ENCODE measurements at regions not wholly inside any gene's neighbourhood (a gene's known extent, or its start where the extent isn't known, plus 50 kb on each side); places are given as distances from the start of the nearest gene placed in this dataset.
A peak's percentile ranks its signal among the peaks of the same experiment; 100 is the strongest.
"Not testable (repeated sequence)": the region's sequence is repeated elsewhere in the genome, so short reads cannot be mapped to it uniquely, and the experiment has no call there.

DNA sequence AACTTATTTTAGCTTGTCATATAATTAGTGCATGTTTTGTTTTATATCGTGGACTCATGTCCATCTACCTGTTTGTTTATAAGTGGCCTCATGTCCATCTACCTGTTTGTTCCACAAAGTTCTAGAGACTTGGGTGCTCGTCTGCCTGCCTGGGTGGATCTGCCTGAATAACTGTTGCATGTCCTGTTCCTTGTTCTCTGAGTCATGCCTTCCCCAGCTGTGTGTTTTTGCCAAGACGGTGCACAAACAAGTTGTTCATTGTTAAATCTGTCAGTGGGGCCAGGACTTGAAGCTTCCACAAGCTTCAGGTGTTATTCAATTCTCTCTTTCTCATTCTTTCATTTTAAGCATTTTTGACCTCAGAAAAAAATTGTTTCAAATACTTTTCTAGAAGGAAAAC, 358.0 kb upstream of the CITED2 start:
- DNase-seq (ENCODE audit: low read depth) = peak; percentile 33
- TF ChIP-seq, protein P1, sequence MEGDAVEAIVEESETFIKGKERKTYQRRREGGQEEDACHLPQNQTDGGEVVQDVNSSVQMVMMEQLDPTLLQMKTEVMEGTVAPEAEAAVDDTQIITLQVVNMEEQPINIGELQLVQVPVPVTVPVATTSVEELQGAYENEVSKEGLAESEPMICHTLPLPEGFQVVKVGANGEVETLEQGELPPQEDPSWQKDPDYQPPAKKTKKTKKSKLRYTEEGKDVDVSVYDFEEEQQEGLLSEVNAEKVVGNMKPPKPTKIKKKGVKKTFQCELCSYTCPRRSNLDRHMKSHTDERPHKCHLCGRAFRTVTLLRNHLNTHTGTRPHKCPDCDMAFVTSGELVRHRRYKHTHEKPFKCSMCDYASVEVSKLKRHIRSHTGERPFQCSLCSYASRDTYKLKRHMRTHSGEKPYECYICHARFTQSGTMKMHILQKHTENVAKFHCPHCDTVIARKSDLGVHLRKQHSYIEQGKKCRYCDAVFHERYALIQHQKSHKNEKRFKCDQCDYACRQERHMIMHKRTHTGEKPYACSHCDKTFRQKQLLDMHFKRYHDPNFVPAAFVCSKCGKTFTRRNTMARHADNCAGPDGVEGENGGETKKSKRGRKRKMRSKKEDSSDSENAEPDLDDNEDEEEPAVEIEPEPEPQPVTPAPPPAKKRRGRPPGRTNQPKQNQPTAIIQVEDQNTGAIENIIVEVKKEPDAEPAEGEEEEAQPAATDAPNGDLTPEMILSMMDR (IDR thresholded peaks at IDR 0.05; ENCODE audit: low read depth, low read length, missing control alignments) = no peak
- in situ Hi-C loops (cut with HindIII; ENCODE audit: low sequenced_read_pairs) = no loop called here
- H3K4me3 ChIP-seq (ENCODE audit: low read depth, low read length) = no peak overlapping the region

DNA sequence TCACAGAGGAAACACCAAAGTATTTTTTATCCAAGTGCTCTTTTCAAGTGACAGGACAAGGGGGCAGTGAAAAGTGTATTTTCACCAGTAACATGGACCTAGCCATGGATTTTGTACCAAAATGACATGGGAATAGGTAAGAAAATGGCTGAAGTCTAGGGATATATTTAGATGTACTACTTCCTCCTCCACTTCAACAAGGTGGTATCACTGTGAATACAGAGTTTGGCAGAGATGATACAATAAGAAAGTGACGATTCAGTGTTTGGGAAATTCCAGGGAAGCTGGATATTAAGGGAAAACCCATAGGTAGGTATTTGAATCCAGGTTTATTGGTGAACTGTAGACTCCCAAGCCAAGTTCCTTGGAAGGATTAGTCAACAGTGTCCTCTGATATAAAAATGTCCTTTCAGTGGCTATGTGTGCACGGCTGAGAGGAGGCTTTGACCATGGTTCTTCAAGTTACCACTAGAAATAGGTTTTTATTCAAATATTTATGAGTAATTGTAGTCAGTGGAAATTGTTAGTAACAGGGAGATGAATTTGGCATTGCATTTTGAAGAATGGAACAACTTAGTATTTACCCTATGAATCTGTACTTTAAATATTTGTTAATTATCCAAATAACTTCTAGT, 356.0 kb upstream of the CITED2 start:
- in situ Hi-C loops (cut with HindIII; ENCODE audit: low sequenced_read_pairs) = no loop called here

DNA sequence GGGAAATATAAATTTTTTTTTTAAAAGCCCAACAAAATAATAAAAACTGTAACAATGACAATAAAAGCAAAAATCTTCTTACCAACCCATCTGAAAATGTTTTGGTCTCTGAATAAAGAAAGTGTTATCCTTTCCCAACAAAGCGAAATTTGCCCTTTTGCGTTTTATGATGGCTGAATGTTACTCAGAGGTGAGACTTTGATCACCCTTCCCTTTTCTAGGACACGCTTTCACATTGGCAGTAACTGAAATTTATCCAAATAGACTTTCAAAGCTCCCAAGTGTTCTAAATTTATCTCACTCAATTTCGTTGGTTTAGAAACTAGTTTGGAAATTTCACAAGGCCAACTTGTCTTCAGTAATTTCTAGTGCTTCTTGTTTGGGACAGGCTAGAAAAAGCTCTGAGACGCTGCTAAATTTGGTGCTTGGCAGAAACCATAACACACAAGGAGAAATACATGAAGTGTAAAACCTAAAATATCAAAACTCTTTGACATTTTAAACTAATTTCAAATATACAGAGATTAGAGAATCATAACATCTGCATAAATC, 354.5 kb upstream of the CITED2 start:
- TF ChIP-seq, protein P1 (IDR thresholded peaks at IDR 0.05; ENCODE audit: low read depth, low read length, missing control alignments) = no peak
- H3K4me3 ChIP-seq (ENCODE audit: low read depth, low read length) = no peak overlapping the region
- DNase-seq (ENCODE audit: low read depth) = no peak
- in situ Hi-C loops (cut with HindIII; ENCODE audit: low sequenced_read_pairs) = no loop called here

More for the DNA sequence above, 356.0 kb upstream of the CITED2 start:
- DNase-seq (ENCODE audit: low read depth) = no peak
- TF ChIP-seq, protein P1 (IDR thresholded peaks at IDR 0.05; ENCODE audit: low read depth, low read length, missing control alignments) = no peak
- no peak overlapping the region for H3K4me3 ChIP-seq (ENCODE audit: low read depth, low read length)

DNA sequence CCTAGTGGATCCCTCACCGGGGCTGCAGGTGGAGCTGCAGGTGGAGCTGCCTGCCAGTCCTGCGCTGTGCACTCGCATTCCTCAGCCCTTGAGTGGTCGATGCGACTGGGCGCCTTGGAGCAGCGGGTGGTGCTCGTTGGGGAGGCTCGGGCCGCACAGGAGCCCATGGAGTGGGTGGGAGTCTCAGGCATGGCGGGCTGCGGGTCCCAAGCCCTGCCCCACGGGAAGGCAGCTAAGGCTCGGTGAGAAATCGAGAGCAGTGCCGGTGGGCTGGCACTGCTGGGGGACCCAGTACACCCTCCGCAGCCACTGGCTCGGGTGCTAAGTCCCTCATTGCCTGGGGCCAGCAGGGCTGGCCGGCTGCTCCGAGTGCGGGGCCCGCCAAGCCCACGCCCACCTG, 351.8 kb upstream of the CITED2 start:
- DNase-seq (ENCODE audit: low read depth); H3K4me3 ChIP-seq (ENCODE audit: low read depth, low read length); in situ Hi-C loops (cut with HindIII; ENCODE audit: low sequenced_read_pairs): not testable (repeated sequence)

DNA sequence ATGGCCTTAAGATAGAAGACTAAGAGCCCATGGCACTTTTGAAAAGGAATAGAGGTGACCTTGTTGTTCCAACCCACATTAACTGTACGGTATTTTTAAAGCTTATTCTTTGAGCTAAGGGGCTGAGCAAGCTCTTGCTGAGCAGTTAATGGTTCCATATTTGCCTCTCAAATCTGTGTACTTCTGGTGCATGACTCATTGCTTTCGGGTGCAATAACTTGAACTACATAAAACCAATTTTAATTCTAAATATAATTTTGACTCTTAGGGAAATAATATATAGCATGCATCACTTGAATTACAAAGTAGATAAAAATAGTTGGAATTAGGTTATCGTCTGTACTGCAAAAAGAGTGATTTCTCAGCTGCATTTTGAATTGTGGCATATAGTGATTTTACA, 348.1 kb upstream of the CITED2 start:
- no peak for DNase-seq (ENCODE audit: low read depth)
- in situ Hi-C loops (cut with HindIII; ENCODE audit: low sequenced_read_pairs) = no loop called here
- TF ChIP-seq, protein P1 (IDR thresholded peaks at IDR 0.05; ENCODE audit: low read depth, low read length, missing control alignments) = no peak
- no peak overlapping the region for H3K4me3 ChIP-seq (ENCODE audit: low read depth, low read length)

DNA sequence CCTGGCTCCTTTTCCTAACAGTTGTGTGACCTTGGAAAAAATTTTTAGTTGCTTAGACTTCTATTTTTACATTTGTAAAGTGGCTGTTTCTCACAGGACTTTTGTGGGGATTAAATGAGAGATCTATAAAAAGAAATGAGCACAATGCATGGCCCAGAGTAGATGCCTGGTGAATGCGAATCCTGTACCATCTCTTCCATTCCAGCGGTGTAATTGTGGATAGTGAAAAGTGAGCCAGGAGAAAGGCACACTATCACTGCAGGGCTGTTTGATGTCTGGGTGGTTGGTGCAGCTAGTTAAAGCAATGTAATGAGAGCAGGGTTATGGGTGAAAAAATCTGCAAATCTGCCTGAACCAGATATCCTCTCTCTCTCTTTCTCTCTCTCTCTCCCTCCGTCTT, 347.5 kb upstream of the CITED2 start:
- H3K4me3 ChIP-seq (ENCODE audit: low read depth, low read length) = no peak overlapping the region
- in situ Hi-C loops (cut with HindIII; ENCODE audit: low sequenced_read_pairs) = no loop called here
- DNase-seq (ENCODE audit: low read depth) = no peak
- TF ChIP-seq, protein P1 (IDR thresholded peaks at IDR 0.05; ENCODE audit: low read depth, low read length, missing control alignments) = no peak

DNA sequence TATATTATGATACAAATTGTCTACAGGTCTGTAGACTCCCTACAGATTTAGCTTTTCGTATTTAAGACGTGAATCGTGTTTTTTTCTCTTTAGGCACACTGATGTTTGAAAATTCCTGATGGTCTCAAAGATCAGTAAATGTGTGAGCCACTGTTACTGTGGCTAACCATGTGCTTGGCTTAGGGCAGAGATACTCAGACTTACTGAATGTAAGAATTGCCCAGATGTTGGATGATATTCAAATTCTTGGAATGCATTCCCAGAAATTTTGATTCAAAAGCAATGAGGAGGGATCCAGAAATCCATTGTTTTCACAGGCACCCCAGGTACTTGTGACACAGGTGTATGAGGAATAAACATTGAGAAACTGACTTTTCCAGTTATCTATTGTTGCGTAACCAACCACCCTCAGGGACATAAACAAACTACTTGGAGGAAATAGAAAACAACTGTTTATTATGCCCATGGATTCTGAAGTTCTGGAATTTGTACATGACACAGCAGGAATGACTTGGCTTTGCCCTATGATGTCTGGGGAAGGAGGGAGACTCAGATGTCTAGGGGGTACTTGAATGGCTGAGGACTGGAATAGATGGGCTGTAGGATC, 339.6 kb upstream of the CITED2 start:
- H3K4me3 ChIP-seq (ENCODE audit: low read depth, low read length) = no peak overlapping the region
- TF ChIP-seq, protein P1 (IDR thresholded peaks at IDR 0.05; ENCODE audit: low read depth, low read length, missing control alignments) = no peak
- DNase-seq (ENCODE audit: low read depth) = peak; percentile 20
- in situ Hi-C loops (cut with HindIII; ENCODE audit: low sequenced_read_pairs) = no loop called here
